Dedifferentiated amniotic fluid mesenchymal stem cell (primary cell): ENCODE measurements at regions not wholly inside any gene's neighbourhood (a gene's known extent, or its start where the extent isn't known, plus 50 kb on each side); places are given as distances from the start of the nearest gene placed in this dataset.

Source experiments
- DNase-seq: peaks from one replicate; pipeline ENCODE4 v3.0.0-alpha.2; 2016; ENCODE audit errors: extremely low spot score

DNA sequence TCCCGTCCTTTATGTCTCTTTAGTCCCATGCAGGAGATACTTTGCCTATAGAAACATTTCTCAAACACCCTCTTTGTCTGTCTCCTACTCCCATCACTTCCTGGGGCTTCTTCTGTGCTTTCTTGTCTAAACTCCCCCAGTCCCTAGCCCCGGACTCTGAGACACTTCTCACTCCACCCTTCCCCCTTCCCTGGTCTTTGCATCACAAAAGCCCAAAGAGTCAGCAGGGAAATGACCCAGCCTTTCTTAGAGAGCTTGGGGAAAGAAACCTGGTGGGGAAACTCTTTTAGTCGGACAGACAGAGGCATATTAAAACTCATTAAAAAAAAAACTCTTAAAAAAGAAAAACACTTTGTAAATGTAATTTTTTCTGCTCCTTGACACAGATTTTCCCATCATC is 211.2 kb downstream of the TJP1 start:
- DNase-seq: no peak

DNA sequence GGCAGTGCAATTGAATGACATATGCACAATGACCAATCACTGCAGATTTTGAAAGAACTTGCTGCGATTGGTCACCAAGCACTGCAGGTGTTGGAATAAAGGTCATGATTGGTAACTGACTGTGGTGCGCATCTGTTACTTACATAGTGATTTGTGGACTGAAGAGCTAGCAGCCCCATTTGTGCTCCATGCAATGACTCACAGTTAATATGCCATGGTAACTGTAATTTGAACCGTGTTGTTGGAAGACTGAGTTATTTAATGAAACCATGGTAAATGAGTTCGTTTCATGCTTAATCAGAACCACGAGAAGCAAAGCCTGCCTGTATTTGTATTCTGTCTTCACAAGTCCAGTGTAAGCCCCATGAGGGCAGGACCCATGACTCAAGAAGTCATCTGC is 220.5 kb downstream of the TJP1 start:
- no peak for DNase-seq

DNA sequence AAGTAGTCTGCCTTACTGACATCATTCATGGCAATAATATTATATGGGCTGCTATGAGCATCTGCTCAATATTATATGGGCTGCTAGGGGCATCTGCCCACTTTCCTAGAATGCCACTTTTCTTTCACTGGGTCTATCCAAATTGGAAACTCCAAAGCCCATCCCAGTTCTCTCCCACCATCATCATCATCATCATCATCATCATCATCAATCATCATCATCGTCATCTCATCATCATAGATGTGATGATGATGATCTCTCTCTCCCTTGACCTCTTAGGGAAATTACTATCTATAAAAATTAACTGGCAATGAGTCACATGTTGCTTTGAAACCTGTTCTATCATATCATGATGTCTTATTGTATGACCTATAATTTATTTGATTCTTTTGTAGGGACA is 222.0 kb downstream of the TJP1 start:
- no peak for DNase-seq

DNA sequence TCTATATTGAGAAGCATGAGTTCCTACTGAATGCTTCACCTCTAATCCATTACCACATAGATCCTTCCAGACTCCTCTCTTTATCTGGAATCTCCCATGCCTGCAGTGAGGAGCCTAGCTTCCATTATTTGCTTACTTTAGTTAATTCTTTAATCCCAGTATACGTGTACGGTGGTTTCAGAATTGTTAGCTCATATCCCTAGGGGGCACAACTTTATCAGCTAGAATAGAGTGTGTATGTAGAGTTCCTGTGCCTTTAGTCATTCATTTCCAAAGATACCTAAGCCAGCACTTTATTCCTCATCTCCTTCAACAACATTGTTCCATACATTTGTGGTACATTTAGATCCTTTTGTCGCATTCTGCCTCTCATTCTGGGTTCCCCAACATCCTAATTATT is 226.0 kb downstream of the TJP1 start:
- DNase-seq: no peak

DNA sequence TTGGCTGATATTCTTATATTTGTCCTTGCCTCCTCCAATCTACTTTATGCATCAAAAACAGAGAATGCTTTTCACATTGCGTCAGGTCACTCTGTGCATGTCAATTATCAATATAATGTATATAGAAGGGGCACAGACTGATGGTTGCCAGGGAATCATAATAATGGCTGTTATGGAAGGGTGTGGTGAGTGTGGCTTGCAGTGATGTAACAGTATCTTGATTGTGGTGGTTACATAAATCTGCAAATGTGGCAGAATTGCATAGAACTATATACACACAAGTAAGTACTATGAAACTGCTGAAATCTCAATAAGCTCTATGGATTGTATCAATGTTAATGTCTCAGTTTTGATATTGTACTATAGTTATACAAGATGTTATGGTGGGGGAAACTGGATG is 228.6 kb downstream of the TJP1 start:
- no peak for DNase-seq

DNA sequence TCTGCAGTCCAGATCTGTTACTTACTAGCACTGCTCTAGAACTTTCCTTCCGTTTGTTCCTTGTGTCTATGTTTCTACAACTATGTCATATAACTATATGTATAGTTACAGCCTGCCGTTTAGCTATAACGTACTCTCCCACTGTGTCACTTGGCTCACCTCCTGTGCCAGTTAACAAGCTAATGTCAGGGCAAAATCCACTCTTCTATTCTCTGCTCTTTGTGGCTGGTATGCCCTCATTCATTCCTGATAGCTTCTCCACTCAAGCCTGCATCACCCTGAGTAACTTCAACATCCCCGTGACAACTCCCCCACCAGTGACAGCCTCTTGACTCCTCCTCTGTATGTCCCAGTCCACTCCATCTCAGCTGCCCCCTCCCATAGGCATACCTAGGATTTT is 229.2 kb downstream of the TJP1 start:
- DNase-seq: no peak

DNA sequence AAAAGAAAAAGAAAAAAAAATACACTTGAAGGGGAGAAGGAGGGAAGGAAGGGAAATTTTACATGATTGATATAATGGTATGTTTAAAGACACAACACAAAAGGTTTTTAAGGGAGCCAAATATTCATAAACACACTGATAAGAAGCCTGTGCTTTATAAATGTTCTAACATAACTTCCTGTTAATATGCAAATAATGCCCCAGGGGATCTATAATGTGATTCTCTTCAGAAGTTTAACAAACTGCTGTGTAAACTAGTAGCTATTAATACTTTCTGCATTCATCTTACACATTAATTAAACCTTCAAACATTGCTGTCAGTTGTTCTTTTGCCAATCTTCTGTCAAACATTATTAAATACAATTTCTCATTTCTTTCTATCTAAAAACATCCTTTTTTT is 231.6 kb downstream of the TJP1 start:
- no peak for DNase-seq

DNA sequence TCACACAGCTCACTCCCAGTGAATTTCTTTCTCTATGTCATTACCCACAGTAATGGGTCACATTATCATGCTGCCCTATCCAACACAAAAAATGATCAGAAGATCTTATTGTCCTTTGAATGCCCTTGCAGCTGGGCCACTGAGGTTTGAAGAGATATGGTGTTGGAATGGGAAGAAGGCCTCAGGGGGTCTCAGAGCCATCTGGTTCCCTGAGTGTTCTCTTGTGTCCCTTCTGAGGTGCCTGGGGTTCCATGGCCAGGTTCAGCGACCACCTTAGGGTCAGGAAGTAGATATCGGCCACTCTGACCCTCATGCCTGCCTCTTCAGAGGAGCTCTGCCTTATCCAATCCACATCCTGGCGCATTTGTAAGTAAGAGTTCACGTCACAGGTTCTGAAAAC is 232.3 kb downstream of the TJP1 start:
- DNase-seq: no peak

DNA sequence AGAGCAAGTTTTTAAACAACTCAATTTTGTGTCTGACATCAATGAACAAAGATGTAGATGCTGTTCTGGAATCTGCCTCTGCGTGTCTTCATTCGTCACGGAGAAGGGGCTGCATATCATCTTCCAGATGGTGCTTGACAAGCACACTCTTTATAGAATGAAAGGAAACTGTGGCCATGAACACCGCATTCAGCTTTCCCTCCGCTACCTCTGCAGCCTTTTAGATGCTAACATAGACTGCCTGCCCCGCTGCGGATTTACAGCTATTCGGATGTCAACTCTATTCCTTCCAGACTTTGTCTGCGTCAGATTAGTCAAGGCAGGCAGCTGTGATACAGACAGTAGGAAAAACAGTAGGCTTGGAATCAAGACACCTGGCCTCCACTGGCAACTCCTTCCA is 232.9 kb downstream of the TJP1 start:
- no peak for DNase-seq

DNA sequence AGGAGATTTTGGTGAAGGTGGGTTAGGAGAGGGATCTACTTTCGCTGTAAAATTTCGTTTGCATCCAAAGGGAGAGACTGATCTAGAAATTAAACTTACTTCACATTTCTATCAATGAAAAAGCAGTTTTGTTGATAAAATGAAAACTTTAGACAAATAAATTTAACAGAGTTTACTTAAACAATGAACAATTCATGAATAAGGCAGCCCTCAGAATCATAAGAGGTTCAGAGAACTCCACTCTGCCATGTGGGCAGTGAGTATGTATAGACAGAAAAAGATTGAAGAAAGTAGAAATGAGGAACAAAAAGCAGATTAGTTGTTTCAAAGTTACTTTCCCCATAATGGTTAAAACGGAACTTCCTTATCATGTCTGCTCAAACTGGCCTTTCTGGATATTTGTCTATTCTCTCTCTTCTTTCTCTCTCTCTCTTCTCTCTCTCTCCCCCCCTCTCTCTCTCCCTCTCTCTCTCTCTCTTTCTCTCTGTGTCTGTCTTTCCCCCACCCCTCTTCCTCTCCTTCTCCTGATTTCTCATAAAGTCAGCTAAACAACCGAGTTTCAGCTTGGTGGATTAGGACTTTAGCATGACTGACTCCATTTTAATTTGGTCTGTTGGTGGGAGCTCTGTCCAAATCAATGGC is 248.9 kb downstream of the TJP1 start:
- no peak for DNase-seq

DNA sequence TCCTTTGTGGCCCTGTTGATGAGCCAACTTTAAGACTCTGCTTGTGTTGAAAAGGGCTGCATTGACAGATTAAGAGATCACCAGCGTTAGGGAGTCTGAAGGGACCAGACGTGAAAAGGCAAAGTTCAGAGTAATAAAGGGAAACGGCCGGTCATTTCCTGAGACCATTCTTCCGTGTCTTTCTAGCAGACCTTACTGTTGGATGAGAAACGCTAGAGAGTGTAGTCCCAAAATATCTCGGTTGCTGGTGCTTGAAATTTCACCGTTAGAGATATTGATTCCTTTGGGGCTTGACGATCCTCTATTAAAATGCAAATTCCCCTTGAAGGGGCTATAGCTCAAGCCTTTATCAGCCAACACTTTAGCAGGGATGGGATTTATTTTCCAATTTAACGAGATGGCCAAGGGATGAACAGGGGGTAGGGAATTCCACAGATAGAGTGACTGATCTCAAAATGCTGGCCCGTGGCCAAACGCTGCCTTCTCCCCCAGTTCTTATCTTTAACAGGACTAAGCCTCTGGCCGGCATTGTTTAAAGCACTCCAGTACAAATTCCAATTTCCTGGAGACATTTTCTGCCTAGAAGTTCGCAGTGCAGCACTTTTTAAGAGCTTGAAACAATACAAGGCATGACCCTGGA is 250.4 kb downstream of the TJP1 start:
- DNase-seq: no peak

DNA sequence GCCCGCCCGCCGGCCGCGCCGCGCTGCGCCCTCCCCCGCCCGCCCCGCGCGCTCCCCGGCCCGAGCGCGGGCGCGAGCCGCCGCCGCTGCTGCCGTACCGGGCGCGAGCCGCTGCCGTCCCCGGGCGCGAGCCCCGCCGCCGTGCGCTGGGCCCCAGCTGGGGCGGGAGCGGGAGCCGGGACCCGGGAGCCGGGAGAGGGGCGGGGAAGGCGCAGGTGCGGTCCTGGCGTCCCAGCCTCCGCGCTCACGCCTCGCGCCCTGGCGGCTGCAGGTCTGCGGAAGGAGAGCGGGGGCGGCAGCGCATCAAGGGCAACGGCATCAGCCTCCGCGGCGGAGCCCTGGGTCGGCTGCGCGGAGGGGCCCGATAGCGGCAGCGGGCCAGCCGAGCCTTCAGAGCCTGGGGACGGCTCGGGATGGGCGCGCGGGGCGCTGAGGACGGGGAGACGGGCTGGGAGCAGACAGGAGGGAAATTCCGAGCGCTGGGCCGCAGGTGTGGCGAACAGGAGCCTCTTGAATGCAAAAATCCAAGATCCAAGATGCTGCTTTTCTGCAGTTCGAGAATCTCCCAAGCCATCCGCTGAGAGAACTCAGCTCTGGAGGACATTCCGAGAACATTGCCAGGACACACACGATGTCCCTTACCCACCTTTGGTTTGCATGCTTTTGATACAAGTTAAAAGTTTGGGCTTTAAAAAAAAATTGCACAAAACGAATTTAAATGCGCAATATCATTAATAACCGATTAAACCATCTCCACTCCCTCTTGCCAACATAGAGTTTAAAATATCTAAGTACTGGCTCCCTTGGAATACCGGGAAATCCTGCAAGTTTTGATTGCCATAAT is 251.1 kb downstream of the TJP1 start:
- DNase-seq: no peak

DNA sequence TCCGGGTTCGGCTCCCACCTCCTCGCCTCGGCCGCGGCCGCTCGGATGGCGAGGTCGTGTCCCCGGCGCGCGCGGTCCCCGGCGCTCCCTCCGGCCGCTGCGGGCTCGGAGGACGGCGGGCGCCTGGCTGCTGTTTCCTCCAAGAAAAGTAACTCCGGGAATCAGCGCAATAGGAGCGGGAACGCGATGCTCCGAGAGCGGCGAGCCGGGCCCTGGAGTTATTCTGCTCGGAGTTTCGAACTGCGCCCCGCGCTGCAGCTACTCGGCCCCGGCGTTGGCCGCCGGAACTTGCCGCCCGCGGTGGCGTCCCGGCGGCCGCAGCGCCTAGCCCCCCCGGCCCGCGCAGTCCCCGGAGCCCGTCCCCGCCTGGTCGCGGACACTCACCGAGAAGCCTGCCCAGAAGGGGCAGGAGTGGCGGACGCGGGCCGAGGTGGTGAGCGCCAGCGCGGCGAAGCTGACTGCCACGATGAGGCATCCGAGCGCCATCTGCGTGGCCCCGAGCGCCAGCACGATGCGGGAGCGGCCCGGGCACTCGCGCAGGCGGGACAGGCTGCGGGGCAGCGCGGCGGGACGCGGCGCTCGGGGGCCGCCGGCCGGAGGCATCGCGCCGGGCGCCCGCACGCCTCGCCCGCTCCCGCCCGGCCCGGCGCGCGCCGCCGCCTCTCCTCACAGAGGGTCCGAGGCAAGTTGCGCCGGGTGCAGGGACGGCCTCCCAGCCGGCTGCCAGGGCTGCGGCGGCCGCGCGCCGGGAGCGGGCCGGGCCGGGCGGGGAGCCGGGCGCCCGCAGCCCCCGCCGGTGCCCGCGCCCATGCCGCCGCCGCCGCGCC is 251.9 kb downstream of the TJP1 start:
- DNase-seq: no peak

DNA sequence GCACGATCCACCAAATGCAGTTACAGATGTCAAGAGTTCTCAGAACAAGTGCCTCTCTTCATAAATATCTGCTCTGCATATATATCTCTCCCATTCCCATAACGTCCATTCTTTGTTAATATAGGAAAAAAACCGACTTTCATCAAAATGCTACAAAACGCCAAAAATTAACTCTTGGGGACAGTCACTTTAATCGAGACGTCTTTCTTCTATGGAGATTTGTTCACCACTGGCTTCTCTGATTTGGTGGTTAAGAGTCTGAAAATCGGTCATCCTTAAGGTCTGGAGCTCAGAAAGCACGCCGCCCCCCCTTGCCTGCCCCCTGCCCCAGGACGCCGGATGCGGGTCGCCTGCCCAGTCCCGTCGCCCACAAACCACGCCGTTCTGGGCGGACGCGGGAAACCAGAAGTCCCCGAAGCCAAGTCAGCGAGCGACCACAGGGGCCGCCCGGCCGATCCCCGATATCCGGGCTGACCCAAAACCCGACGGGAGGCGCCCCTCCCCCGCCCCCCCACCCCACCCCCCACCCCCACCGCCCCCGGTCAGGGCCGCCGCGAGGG is 252.7 kb downstream of the TJP1 start:
- no peak for DNase-seq

DNA sequence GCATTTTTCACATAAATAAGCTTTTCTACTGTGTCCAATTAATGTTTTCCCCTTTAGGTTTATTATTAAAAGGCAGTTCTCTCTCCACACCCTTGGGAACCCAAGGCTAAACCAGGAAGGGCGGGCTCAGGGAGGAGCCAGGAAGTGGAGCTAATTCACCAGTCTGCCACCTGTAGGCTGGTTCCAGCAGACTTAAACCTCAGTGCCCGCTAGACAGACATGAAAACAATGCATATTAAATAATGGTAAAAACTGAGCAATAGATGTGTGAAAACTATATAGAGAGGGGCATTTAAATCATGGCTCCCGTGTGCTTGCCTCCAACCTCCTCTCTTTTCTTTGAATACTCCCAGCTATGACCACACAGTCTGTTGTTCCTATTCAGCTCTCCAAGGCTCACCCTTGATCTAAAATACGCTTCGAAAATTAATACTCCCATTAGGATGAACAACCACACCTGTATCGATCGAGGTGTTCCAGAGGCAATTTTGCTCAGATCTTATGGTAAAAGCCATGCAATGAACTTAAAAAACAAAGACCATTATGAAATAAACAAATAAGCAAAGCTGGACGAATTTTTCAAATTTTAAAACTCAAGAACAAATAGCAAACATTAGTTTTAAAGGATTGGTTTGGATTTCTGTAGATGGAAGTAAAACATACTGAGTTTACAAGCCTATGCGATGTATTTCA is 253.3 kb downstream of the TJP1 start:
- no peak for DNase-seq

DNA sequence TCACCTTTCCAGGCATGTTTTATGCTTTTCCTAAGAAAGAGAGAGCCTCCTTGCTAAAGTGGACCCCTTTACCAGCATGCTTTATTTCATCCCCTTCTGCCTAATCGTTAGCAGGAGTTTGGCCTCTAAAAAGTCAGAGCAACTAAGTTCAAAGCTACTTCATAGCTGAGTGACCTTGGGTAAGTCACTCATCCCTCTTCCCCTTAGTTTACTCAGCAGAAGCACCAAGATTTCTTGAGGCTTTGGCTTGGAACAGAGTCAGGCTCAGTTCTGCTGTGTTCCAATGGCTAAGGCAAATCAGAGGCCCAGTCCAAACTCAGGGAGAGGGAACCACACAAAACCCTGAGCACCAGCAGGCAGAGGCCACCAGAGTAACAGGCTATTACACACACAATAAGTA is 254.9 kb downstream of the TJP1 start:
- DNase-seq: no peak

DNA sequence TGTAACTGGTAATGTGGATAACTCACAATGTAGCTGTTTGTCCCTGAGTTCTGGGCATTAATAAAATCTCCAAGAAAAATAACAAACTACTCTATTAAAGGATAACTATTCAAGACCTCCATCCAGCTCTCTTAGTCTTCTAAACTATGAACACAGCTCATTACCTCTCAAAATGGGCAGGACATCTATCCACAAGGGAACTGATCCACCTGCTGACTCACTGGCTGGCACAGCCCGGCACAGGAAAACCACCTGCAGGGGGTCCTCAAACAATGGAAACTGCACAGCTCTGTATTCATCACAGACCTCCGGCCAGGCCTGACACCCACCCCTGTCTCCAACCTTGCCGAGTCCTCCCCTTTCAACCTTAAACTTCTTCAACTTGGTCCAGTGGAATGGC is 255.4 kb downstream of the TJP1 start:
- DNase-seq: no peak

DNA sequence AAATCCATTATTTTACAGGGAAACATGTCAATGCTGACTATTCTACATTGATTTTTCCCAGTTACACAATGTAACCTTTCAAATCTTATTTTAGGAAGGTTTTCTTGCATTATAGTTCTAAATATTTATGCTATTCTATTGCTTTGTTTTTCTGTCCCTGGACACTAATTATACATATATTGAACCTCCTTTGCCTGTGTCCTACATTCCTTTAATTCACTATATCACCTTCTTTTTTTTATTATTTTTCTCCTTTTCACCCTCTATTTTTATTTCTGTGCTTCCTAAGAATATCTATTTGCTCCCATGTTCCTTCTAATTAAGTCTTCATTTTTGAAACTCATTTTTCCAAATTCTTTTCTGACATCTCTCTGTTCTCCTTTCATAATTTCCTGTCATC is 259.2 kb downstream of the TJP1 start:
- DNase-seq: no peak

DNA sequence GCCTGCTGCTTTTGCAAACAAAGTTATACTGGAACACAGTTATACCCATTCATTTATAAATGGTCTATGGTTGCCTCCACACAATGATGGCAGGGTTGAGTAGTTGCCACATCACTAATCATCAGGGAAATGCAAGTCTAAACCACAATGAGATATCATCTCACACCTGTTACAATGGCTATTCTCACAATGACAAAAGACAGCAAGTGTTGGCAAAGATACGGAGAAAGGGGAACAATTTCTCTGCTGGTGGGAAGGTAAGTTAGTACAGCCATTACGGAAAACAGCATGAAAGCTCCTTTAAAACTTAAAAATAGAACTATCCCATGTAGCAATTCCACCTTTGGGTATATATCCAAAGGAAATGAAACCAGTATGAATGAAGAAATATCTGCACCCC is 261.4 kb downstream of the TJP1 start:
- no peak for DNase-seq

DNA sequence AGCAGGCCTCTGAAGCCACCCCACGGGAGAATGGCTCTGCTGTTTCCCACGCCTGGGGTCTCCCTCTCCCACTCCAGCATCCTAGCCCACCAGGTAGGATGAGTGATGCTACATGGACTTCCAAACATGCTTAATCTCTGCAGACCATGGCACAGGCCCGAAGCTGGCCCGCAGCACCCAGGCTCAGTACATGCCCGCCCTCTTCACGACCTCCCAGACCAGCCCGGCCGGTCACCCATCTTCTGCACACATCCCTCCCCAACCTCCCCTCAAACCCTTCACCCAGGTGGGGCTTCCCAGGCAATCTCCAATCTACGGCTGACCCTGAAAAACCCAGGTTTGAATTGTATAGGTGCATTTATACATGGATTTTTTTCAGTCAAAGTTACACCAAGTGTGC is 264.0 kb downstream of the TJP1 start:
- DNase-seq: no peak

DNA sequence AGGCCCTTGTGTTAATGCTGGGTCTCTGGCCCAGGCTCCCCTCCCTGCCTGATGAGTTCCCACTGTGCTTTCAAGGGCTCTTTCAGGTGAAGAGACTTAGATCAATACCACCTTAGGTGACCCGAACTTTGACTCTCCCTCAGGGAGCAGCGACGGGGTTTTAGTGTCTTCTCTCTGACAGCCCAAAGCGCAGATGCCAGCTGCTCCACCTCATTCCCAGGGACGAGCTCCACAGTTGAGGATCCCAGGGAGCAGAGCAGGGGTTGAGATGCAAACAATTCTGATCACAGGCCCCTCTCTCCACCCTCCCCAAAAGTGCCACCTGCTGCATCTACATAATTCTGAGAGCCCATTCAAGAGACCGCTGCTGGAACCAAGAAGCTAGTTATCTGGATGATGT is 265.1 kb downstream of the TJP1 start:
- DNase-seq: no peak
